GM19468 (cell line): ENCODE measurements at regions not wholly inside any gene's neighbourhood (a gene's known extent, or its start where the extent isn't known, plus 50 kb on each side); places are given as distances from the start of the nearest gene placed in this dataset.
"Not testable (repeated sequence)": the region's sequence is repeated elsewhere in the genome, so short reads cannot be mapped to it uniquely, and the experiment has no call there.

Source experiments
- ATAC-seq: cut with Tn5 transposase; IDR thresholded peaks from one replicate; pipeline ENCODE4 v1.9.1; 2021; ENCODE audit warnings: mild to moderate bottlenecking, moderate library complexity, moderate number of reproducible peaks; ENCODE audit not compliant: unreplicated experiment; ENCODE audit errors: extremely low read depth

DNA sequence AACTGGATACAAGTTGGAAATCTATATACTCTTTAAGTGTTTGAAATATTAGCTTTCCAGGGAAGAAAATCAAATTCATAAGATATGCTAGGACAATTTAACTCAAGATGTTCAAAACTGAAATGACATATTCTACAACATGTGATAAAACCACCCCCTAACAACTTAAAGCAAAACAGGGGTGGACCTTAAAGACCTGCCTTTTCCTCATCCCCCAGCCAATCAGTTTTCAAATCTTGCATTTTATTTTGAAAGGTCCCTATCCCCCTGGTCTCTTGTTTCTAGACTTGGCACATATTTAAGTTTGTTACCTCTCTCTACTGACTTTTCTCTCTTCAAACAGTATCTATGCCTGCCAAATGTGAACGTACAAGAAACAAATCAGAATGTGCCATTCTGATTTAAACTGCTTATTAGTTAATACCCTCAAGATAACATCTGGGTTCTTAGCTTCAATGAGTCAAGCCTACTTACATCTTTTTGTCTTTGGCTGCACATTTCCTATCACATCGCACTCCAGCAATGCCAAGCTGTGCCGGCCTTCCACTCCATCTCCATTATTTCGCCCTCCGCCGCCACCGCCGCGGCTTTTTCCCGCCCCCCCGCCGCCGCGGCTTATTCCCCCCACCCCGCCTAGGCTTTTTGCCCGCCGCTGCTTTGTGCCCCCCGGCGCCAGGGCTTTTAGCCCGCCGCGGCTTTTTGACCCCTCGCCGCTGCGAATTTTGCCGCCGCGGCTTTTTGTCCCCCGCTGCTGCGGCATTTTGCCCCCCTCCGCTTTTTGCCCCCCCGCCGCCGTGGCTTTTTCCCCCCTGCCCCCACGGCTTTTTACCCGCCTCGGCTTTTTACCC lies 475.0 kb downstream of the FAM72C start:
- not testable (repeated sequence) for ATAC-seq
